OCI-LY3 (cell line): ENCODE measurements at regions not wholly inside any gene's neighbourhood (a gene's known extent, or its start where the extent isn't known, plus 50 kb on each side); places are given as distances from the start of the nearest gene placed in this dataset.
"Not testable (repeated sequence)": the region's sequence is repeated elsewhere in the genome, so short reads cannot be mapped to it uniquely, and the experiment has no call there.

Source experiments
- H2AFZ ChIP-seq: fragments of 200-600, 300-600 bp; shearing (Covaris generic); 2 replicates; pipeline ENCODE4 v1.6.0; 2014; ENCODE audit warnings: antibody characterized with exemption, low read depth, low read length
- H3K27ac ChIP-seq: fragments of 200-600, 300-600 bp; sonication (generic); 2 replicates; pipeline ENCODE4 v1.5.1; 2014; ENCODE audit warnings: mild to moderate bottlenecking, low read length, moderate library complexity, mixed read lengths
- H3K27me3 ChIP-seq: fragments of 200-600, 300-600 bp; sonication (generic); 2 replicates; pipeline ENCODE4 v1.6.1; 2014; ENCODE audit warnings: low read depth, low read length, mixed read lengths
- H3K36me3 ChIP-seq: fragments of 200-600, 300-600 bp; sonication (generic); replicated peaks from 2 replicates; pipeline ENCODE3; 2014; ENCODE audit warnings: low read depth, low read length, mixed read lengths
- H3K4me1 ChIP-seq: fragments of 300-600, 200-600 bp; sonication (generic); 2 replicates; pipeline ENCODE4 v1.6.1; 2014; ENCODE audit warnings: low read length, mixed read lengths
- H3K4me2 ChIP-seq: fragments of 200-600, 300-600 bp; sonication (generic); 2 replicates; pipeline ENCODE4 v1.6.1; 2014; ENCODE audit warnings: low read length, mixed read lengths
- H3K4me3 ChIP-seq: fragments of 300-600, 200-600 bp; sonication (generic); 2 replicates; pipeline ENCODE4 v1.5.1; 2014; ENCODE audit warnings: antibody characterized with exemption, mild to moderate bottlenecking, low read length, moderate library complexity
- H3K79me2 ChIP-seq: fragments of 300-600, 200-600 bp; shearing (Covaris generic); 2 replicates; pipeline ENCODE4 v1.6.1; 2014; ENCODE audit warnings: mild to moderate bottlenecking, low read length, mixed read lengths
- H3K9ac ChIP-seq: fragments of 300-600, 200-600 bp; shearing (Covaris generic); 2 replicates; pipeline ENCODE4 v1.6.0; 2014; ENCODE audit warnings: mild to moderate bottlenecking, low read length, moderate library complexity
- H3K9me3 ChIP-seq: fragments of 200-600, 300-600 bp; shearing (Covaris generic); 2 replicates; pipeline ENCODE4 v1.6.1; 2014; ENCODE audit warnings: low read length, mixed read lengths; ENCODE audit not compliant: insufficient read depth
- H4K20me1 ChIP-seq: fragments of 200-600, 300-600 bp; sonication (generic); 2 replicates; pipeline ENCODE4 v1.6.1; 2016; ENCODE audit warnings: low read length, mixed read lengths; ENCODE audit not compliant: insufficient read depth
- EZH2phosphoT487 ChIP-seq: fragments of 200-600 bp; shearing (Covaris generic); IDR thresholded peaks from 2 replicates; pipeline ENCODE4 v1.6.1; 2018; ENCODE audit warnings: antibody characterized with exemption, mixed run types, low read depth
- TF ChIP-seq, protein P1 (sequence below): fragments of 200-600, 300-600 bp; sonication (generic); IDR thresholded peaks from 2 replicates; pipeline ENCODE4 v1.5.1; 2014; ENCODE audit warnings: antibody characterized with exemption, low read length, low read depth

DNA sequence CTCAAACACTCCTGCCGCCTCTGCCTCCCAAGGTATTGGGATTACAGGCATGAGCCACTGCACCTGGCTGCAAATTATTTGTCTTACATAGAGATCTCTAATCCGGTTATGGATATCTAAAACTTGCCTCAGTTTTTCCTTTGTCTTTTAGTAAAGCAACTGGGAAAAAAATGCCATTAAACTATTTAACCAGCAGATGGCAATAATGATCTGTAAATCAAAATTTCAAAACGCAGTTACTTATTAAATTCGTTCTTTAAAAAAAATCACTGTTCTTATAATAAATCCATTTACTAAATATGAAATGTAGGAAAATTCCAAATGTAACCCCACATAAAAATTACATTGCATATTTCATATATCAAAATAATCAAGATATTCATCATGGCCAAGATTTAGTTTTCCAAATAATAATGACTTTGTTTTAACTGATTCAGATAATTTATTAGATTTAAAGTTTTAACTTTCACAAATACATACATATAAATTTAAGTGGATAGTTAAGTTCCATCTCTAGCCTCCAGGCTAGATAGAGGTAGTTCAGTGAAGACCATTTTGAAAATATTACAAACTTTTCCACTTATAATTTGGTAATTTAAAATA lies 125.8 kb downstream of the KBTBD2 start:
- H3K4me1 ChIP-seq, H2AFZ ChIP-seq, H3K9ac ChIP-seq, H3K79me2 ChIP-seq, H3K27ac ChIP-seq, H3K4me2 ChIP-seq, H3K9me3 ChIP-seq, H3K27me3 ChIP-seq, H3K4me3 ChIP-seq, H4K20me1 ChIP-seq, H3K36me3 ChIP-seq: not testable (repeated sequence)
- TF ChIP-seq, protein P1, sequence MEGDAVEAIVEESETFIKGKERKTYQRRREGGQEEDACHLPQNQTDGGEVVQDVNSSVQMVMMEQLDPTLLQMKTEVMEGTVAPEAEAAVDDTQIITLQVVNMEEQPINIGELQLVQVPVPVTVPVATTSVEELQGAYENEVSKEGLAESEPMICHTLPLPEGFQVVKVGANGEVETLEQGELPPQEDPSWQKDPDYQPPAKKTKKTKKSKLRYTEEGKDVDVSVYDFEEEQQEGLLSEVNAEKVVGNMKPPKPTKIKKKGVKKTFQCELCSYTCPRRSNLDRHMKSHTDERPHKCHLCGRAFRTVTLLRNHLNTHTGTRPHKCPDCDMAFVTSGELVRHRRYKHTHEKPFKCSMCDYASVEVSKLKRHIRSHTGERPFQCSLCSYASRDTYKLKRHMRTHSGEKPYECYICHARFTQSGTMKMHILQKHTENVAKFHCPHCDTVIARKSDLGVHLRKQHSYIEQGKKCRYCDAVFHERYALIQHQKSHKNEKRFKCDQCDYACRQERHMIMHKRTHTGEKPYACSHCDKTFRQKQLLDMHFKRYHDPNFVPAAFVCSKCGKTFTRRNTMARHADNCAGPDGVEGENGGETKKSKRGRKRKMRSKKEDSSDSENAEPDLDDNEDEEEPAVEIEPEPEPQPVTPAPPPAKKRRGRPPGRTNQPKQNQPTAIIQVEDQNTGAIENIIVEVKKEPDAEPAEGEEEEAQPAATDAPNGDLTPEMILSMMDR = peak; percentile 38

DNA sequence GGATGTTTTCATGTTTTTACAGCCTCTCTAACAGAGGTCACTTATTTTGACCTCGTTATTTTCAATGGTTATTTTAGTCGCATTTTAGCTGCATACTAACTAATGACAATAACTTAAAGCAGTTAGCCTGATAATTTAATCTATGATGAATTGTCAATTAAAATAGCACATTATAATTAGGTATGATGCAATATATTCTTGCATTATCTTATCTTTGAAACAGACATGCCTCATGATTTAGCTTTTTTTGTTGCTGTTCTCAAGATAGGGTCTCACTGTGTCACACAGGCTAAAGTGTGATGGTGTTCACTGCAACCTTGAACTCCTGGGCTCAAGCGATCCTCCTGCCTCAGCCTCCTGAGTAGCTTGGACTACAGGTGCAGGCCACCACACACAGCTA lies 126.4 kb downstream of the KBTBD2 start:
- Histone ChIP-seq H3K4me3 (no peak overlapping the region), H3K4me2 (no peak overlapping the region), H3K79me2 (no peaks in the 10 kb centered on the region), H3K9me3 (no peaks in the 10 kb centered on the region), H3K36me3 (no peaks in the 10 kb centered on the region), H4K20me1 (no peaks in the 10 kb centered on the region), H3K9ac (no peak overlapping the region), H3K27me3 (no peaks in the 10 kb centered on the region), H2AFZ (no peak overlapping the region), H3K27ac (no peak overlapping the region), H3K4me1 (peaks cover 4% of the 10 kb centered on the region; the same call in 1 of the 2 replicates)
- TF ChIP-seq, protein P1 = no peak
- TF ChIP-seq EZH2phosphoT487 = no peak

DNA sequence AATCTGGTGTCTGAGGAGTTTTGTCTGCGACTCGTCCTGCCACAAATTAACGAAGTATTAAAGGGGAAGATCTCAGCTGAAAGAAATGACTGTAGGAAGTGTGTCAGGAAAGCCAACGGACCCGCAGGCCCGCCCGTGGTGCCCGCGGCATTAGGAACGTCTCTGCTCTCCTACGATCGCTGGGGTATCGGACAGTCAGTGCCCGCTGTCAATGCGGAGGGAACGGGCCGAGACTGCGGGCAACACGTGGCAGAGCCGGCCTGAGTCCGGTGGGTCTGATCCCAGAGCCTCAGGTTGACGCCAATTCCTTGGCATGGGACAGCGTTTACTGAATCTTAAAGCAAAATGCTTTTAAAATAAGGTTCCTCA lies 128.7 kb downstream of the KBTBD2 start:
- no peaks in the 10 kb centered on the region for H3K9me3 ChIP-seq
- no peak overlapping the region for H3K4me3 ChIP-seq
- H3K79me2 ChIP-seq = no peaks in the 10 kb centered on the region
- no peak overlapping the region for H2AFZ ChIP-seq
- no peak overlapping the region for H3K9ac ChIP-seq
- no peak overlapping the region for H3K27ac ChIP-seq
- TF ChIP-seq, protein P1 = no peak
- no peak for TF ChIP-seq EZH2phosphoT487
- no peak overlapping the region for H3K4me2 ChIP-seq
- H4K20me1 ChIP-seq = no peaks in the 10 kb centered on the region
- H3K36me3 ChIP-seq = no peaks in the 10 kb centered on the region
- peaks cover 4% of the 10 kb centered on the region; the same call in 1 of the 2 replicates for H3K4me1 ChIP-seq
- H3K27me3 ChIP-seq = no peaks in the 10 kb centered on the region

DNA sequence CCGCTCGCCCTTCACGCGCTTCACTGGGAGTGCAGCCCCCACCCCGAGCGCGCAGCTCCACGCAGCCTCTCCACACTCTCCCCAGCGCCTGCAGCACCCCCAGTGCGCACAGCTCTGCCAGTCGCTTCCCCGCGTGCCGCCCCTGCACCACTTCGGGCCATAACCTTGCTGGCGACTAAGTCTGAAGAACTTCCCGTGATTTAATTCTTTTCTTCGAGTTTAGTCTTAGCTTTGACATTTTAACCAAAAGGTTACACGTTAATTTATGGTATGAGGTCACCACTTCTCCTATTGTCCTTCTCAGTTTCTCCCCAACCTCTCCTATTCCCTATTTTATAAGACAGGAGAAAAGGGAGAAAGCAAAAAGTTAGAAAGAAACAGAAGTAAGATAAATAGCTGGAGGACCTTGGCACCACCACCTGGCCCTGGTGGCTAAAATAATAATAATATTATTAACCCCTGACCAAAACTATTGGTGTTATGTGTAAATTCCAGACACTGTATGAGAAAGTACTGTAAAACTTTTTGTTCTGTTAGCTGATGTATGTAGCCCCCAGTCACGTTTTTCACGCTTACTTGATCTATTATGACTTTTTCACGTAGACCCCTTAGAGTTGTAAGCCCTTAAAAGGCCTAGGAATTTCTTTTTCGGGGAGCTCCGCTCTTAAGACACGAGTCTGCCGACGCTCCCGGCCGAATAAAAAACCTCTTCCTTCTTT lies 129.2 kb downstream of the KBTBD2 start:
- not testable (repeated sequence) for H3K4me3 ChIP-seq, H3K9ac ChIP-seq, H3K79me2 ChIP-seq, H3K4me2 ChIP-seq, H3K27ac ChIP-seq, H3K9me3 ChIP-seq, H2AFZ ChIP-seq, H3K27me3 ChIP-seq, H3K4me1 ChIP-seq, H4K20me1 ChIP-seq, H3K36me3 ChIP-seq
